Upper lobe of left lung (tissue), 4 donors: ENCODE measurements at regions not wholly inside any gene's neighbourhood (a gene's known extent, or its start where the extent isn't known, plus 50 kb on each side); places are given as distances from the start of the nearest gene placed in this dataset.

ENCODE experiments used
- CTCF ChIP-seq, 6 experiments: fragments of 450-650 bp in 4 of 6; fragments of 200-600 bp in 2 of 6; sonication (generic) in 2 of 6; IDR thresholded peaks; one replicate each; pipeline ENCODE4 v1.5.1; 2016 to 2019; ENCODE audit warnings: antibody characterized with exemption in 6 of 6
- EP300 ChIP-seq, 4 donors: sonication (generic); formaldehyde crosslinking; IDR thresholded peaks; one replicate each; pipeline ENCODE4 v1.5.1; 2017; ENCODE audit warnings: antibody characterized with exemption in 4 of 4, control low read depth in 2 of 4

- TF ChIP-seq CTCF (IDR thresholded peaks at IDR 0.05) (no peak), EP300 (IDR thresholded peaks at IDR 0.05) (no peak)
These were observed 338.2 kb downstream of the SOX4 start for GRCh38 chr6:21931641-21932335.
